Activated CD4-positive, alpha-beta T cell treated with anti-CD3 and anti-CD28 coated beads, Interleukin-2, amount 10 ng/mL, durations not matched to agents 24 days and 14 days (primary cell): ENCODE measurements at regions not wholly inside any gene's neighbourhood (a gene's known extent, or its start where the extent isn't known, plus 50 kb on each side); places are given as distances from the start of the nearest gene placed in this dataset.

ENCODE experiments used
- DNase-seq: peaks from one replicate; pipeline ENCODE4 v3.0.0; 2022
- H3K27ac Mint-ChIP-seq: one replicate; pipeline ENCODE4 v1.8.0; 2022; ENCODE audit warnings: mild to moderate bottlenecking, mixed read lengths
- H3K27me3 Mint-ChIP-seq: one replicate; pipeline ENCODE4 v1.8.0; 2022; ENCODE audit warnings: mixed read lengths
- H3K36me3 Mint-ChIP-seq: one replicate; pipeline ENCODE4 v1.8.0; 2022; ENCODE audit warnings: low read depth, mild to moderate bottlenecking, mixed read lengths
- H3K4me1 Mint-ChIP-seq: one replicate; pipeline ENCODE4 v1.8.0; 2021; ENCODE audit warnings: mixed read lengths
- H3K4me3 Mint-ChIP-seq: one replicate; pipeline ENCODE4 v1.8.0; 2022; ENCODE audit warnings: mild to moderate bottlenecking, moderate library complexity, mixed read lengths
- H3K9me3 Mint-ChIP-seq: one replicate; pipeline ENCODE4 v1.8.0; 2021; ENCODE audit warnings: mixed read lengths
- intact Hi-C: fragments of 100-400 bp; cut with micrococcal nuclease; formaldehyde crosslinking; loops from one replicate; pipeline ENCODE4 v1.15.1; 2023

- Mint-ChIP-seq H3K36me3 (no peaks in the 10 kb centered on the region), H3K4me3 (no peak overlapping the region), H3K4me1 (no peaks in the 10 kb centered on the region), H3K27ac (no peak overlapping the region), H3K27me3 (no peaks in the 10 kb centered on the region), H3K9me3 (peaks cover 8% of the 10 kb centered on the region)
- no peak for DNase-seq
- intact Hi-C loops, result no loop called here
These were observed 744.3 kb upstream of the SOX11 start for GRCh38 chr2:4947911-4948310.

- intact Hi-C loops, result no loop called here
- no peak for DNase-seq
- H3K36me3 Mint-ChIP-seq, result no peaks in the 10 kb centered on the region
- H3K4me1 Mint-ChIP-seq, result no peaks in the 10 kb centered on the region
- peaks cover 8% of the 10 kb centered on the region for H3K9me3 Mint-ChIP-seq
- H3K4me3 Mint-ChIP-seq, result no peak overlapping the region
- H3K27ac Mint-ChIP-seq, result no peak overlapping the region
- no peaks in the 10 kb centered on the region for H3K27me3 Mint-ChIP-seq
These were observed 740.8 kb upstream of the SOX11 start for GRCh38 chr2:4951368-4951767.

- peaks cover 5% of the 10 kb centered on the region for H3K9me3 Mint-ChIP-seq
These were observed 733.0 kb upstream of the SOX11 start for GRCh38 chr2:4959219-4959618.

GRCh38 chr2:4962419-4962818 is 729.8 kb upstream of the SOX11 start:
- intact Hi-C loops, result no loop called here
- no peak overlapping the region for H3K4me3 Mint-ChIP-seq
- peaks cover 5% of the 10 kb centered on the region for H3K9me3 Mint-ChIP-seq
- no peaks in the 10 kb centered on the region for H3K36me3 Mint-ChIP-seq
- H3K4me1 Mint-ChIP-seq, result no peaks in the 10 kb centered on the region
- no peak for DNase-seq
- no peaks in the 10 kb centered on the region for H3K27me3 Mint-ChIP-seq
- H3K27ac Mint-ChIP-seq, result no peak overlapping the region

More at GRCh38 chr2:4959219-4959618, 733.0 kb upstream of the SOX11 start:
- intact Hi-C loops, result no loop called here
- H3K4me1 Mint-ChIP-seq, result no peaks in the 10 kb centered on the region
- no peak overlapping the region for H3K4me3 Mint-ChIP-seq
- DNase-seq, result no peak
- H3K27ac Mint-ChIP-seq, result no peak overlapping the region
- H3K27me3 Mint-ChIP-seq, result no peaks in the 10 kb centered on the region
- H3K36me3 Mint-ChIP-seq, result no peaks in the 10 kb centered on the region

- Mint-ChIP-seq H3K36me3 (no peaks in the 10 kb centered on the region), H3K9me3 (peaks cover 5% of the 10 kb centered on the region), H3K4me1 (no peaks in the 10 kb centered on the region), H3K4me3 (no peak overlapping the region), H3K27ac (no peak overlapping the region), H3K27me3 (no peaks in the 10 kb centered on the region)
- no peak for DNase-seq
- intact Hi-C loops, result no loop called here
These were observed 729.1 kb upstream of the SOX11 start for GRCh38 chr2:4963106-4963505.

GRCh38 chr2:4964001-4964540 is 728.1 kb upstream of the SOX11 start:
- H3K4me1 Mint-ChIP-seq, result no peaks in the 10 kb centered on the region
- no peak overlapping the region for H3K27ac Mint-ChIP-seq
- H3K9me3 Mint-ChIP-seq, result peaks cover 5% of the 10 kb centered on the region
- no peaks in the 10 kb centered on the region for H3K27me3 Mint-ChIP-seq
- no peak for DNase-seq
- H3K4me3 Mint-ChIP-seq, result no peak overlapping the region
- intact Hi-C loops, result no loop called here
- no peaks in the 10 kb centered on the region for H3K36me3 Mint-ChIP-seq

GRCh38 chr2:4964579-4964978 is 727.6 kb upstream of the SOX11 start:
- DNase-seq, result no peak
- Mint-ChIP-seq H3K4me3 (no peak overlapping the region), H3K36me3 (no peaks in the 10 kb centered on the region), H3K4me1 (no peaks in the 10 kb centered on the region), H3K27me3 (no peaks in the 10 kb centered on the region), H3K27ac (no peak overlapping the region), H3K9me3 (peaks cover 5% of the 10 kb centered on the region)
- intact Hi-C loops, result no loop called here

GRCh38 chr2:4965556-4966320 is 726.4 kb upstream of the SOX11 start:
- no peak overlapping the region for H3K27ac Mint-ChIP-seq
- intact Hi-C loops, result no loop called here
- H3K36me3 Mint-ChIP-seq, result no peaks in the 10 kb centered on the region
- no peak for DNase-seq
- no peaks in the 10 kb centered on the region for H3K27me3 Mint-ChIP-seq
- H3K4me1 Mint-ChIP-seq, result no peaks in the 10 kb centered on the region
- peaks cover 5% of the 10 kb centered on the region for H3K9me3 Mint-ChIP-seq
- no peak overlapping the region for H3K4me3 Mint-ChIP-seq

- DNase-seq, result no peak
- Mint-ChIP-seq H3K27ac (no peak overlapping the region), H3K4me1 (no peaks in the 10 kb centered on the region), H3K9me3 (peaks cover 5% of the 10 kb centered on the region), H3K36me3 (no peaks in the 10 kb centered on the region), H3K4me3 (no peak overlapping the region), H3K27me3 (no peaks in the 10 kb centered on the region)
- intact Hi-C loops, result no loop called here
These were observed 725.0 kb upstream of the SOX11 start for GRCh38 chr2:4967206-4967605.

GRCh38 chr2:4972472-4972871 is 719.7 kb upstream of the SOX11 start:
- no peaks in the 10 kb centered on the region for H3K36me3 Mint-ChIP-seq
- no peak overlapping the region for H3K27ac Mint-ChIP-seq
- intact Hi-C loops, result no loop called here
- H3K27me3 Mint-ChIP-seq, result no peaks in the 10 kb centered on the region
- H3K4me3 Mint-ChIP-seq, result no peak overlapping the region
- H3K9me3 Mint-ChIP-seq, result no peaks in the 10 kb centered on the region
- H3K4me1 Mint-ChIP-seq, result no peaks in the 10 kb centered on the region
- no peak for DNase-seq

GRCh38 chr2:4973354-4973753 is 718.8 kb upstream of the SOX11 start:
- H3K27ac Mint-ChIP-seq, result no peak overlapping the region
- H3K27me3 Mint-ChIP-seq, result no peaks in the 10 kb centered on the region

GRCh38 chr2:4973973-4974372 is 718.2 kb upstream of the SOX11 start:
- no peaks in the 10 kb centered on the region for H3K4me1 Mint-ChIP-seq

More at GRCh38 chr2:4973354-4973753, 718.8 kb upstream of the SOX11 start:
- no peak overlapping the region for H3K4me3 Mint-ChIP-seq
- intact Hi-C loops, result no loop called here
- no peaks in the 10 kb centered on the region for H3K36me3 Mint-ChIP-seq
- H3K9me3 Mint-ChIP-seq, result no peaks in the 10 kb centered on the region
- no peak for DNase-seq
- H3K4me1 Mint-ChIP-seq, result no peaks in the 10 kb centered on the region

GRCh38 chr2:4976407-4976806 is 715.8 kb upstream of the SOX11 start:
- no peaks in the 10 kb centered on the region for H3K36me3 Mint-ChIP-seq
- no peaks in the 10 kb centered on the region for H3K27me3 Mint-ChIP-seq
- H3K4me1 Mint-ChIP-seq, result no peaks in the 10 kb centered on the region
- H3K4me3 Mint-ChIP-seq, result no peak overlapping the region
- H3K27ac Mint-ChIP-seq, result no peak overlapping the region
- intact Hi-C loops, result no loop called here
- DNase-seq, result no peak
- H3K9me3 Mint-ChIP-seq, result no peaks in the 10 kb centered on the region

More at GRCh38 chr2:4973973-4974372, 718.2 kb upstream of the SOX11 start:
- Mint-ChIP-seq H3K27ac (no peak overlapping the region), H3K9me3 (no peaks in the 10 kb centered on the region), H3K27me3 (no peaks in the 10 kb centered on the region), H3K36me3 (no peaks in the 10 kb centered on the region), H3K4me3 (no peak overlapping the region)
- intact Hi-C loops, result no loop called here
- peak; percentile 24 for DNase-seq

GRCh38 chr2:4979111-4979510 is 713.1 kb upstream of the SOX11 start:
- no peak overlapping the region for H3K4me3 Mint-ChIP-seq
- no peaks in the 10 kb centered on the region for H3K36me3 Mint-ChIP-seq
- no peak overlapping the region for H3K27ac Mint-ChIP-seq
- no peaks in the 10 kb centered on the region for H3K4me1 Mint-ChIP-seq
- DNase-seq, result peak; percentile 34
- H3K9me3 Mint-ChIP-seq, result no peaks in the 10 kb centered on the region
- H3K27me3 Mint-ChIP-seq, result no peaks in the 10 kb centered on the region
- intact Hi-C loops, result no loop called here

- intact Hi-C loops, result no loop called here
- no peak for DNase-seq
- no peak overlapping the region for H3K4me3 Mint-ChIP-seq
- H3K36me3 Mint-ChIP-seq, result no peaks in the 10 kb centered on the region
- H3K9me3 Mint-ChIP-seq, result no peaks in the 10 kb centered on the region
- no peak overlapping the region for H3K27ac Mint-ChIP-seq
- H3K27me3 Mint-ChIP-seq, result no peaks in the 10 kb centered on the region
- H3K4me1 Mint-ChIP-seq, result no peaks in the 10 kb centered on the region
These were observed 711.2 kb upstream of the SOX11 start for GRCh38 chr2:4980995-4981394.
